PC-3 (cell line): ENCODE measurements at regions not wholly inside any gene's neighbourhood (a gene's known extent, or its start where the extent isn't known, plus 50 kb on each side); places are given as distances from the start of the nearest gene placed in this dataset.

Experiments used
- CTCF ChIP-seq: fragments of 300-600 bp; sonication (generic); conservative IDR thresholded peaks from 2 replicates; pipeline ENCODE4 v1.5.1; 2017; ENCODE audit warnings: antibody characterized with exemption, low read depth, mild to moderate bottlenecking, low read length
- EZH2 ChIP-seq: fragments of 300-600 bp; sonication (generic); IDR thresholded peaks from one replicate; pipeline ENCODE4 v1.6.1; 2017; ENCODE audit warnings: antibody characterized with exemption, mild to moderate bottlenecking, low read length; ENCODE audit not compliant: unreplicated experiment
- EZH2phosphoT487 ChIP-seq: fragments of 300-600 bp; sonication (generic); IDR thresholded peaks from 2 replicates; pipeline ENCODE4 v1.6.1; 2018; ENCODE audit warnings: mild to moderate bottlenecking, antibody characterized with exemption, low read length, borderline replicate concordance

GRCh38 chr1:70863239-70863638, 184.4 kb downstream of the PTGER3 start:
- no peak for TF ChIP-seq CTCF
- no peak for TF ChIP-seq EZH2
- TF ChIP-seq EZH2phosphoT487 = no peak
